Head of caudate nucleus (tissue), 42 donors: ENCODE measurements at regions not wholly inside any gene's neighbourhood (a gene's known extent, or its start where the extent isn't known, plus 50 kb on each side); places are given as distances from the start of the nearest gene placed in this dataset.

ENCODE experiments used
- DNase-seq, 42 donors: peaks; one replicate each; pipeline versions ENCODE4 v3.0.0 to v3.0.0-alpha.2; 2020 to 2021; ENCODE audit warnings: mixed read lengths in 7 of 42
- intact Hi-C: fragments of 100-400 bp; cut with DNase I; formaldehyde crosslinking; loops from one replicate; pipeline ENCODE4 v1.15.0; 2022

- no peak for DNase-seq
- intact Hi-C loops, result no loop called here
Measured at GRCh38 chr2:216572582-216573578, 60.3 kb upstream of the IGFBP2 start.

- intact Hi-C loops, result no loop called here
- DNase-seq, result no peak
Measured at GRCh38 chr2:216574046-216574445, 59.2 kb upstream of the IGFBP2 start.

- intact Hi-C loops, result no loop called here
- DNase-seq, result no peak
Measured at GRCh38 chr2:216574586-216574985, 58.6 kb upstream of the IGFBP2 start.

- intact Hi-C loops, result no loop called here
- DNase-seq, result no peak
Measured at GRCh38 chr2:216575465-216575864, 57.8 kb upstream of the IGFBP2 start.

- intact Hi-C loops, result no loop called here
- DNase-seq, result no peak
Measured at GRCh38 chr2:216576616-216577015, 56.6 kb upstream of the IGFBP2 start.

- DNase-seq, result no peak
- intact Hi-C loops, result no loop called here
Measured at GRCh38 chr2:216578325-216578724, 54.9 kb upstream of the IGFBP2 start.

DNA sequence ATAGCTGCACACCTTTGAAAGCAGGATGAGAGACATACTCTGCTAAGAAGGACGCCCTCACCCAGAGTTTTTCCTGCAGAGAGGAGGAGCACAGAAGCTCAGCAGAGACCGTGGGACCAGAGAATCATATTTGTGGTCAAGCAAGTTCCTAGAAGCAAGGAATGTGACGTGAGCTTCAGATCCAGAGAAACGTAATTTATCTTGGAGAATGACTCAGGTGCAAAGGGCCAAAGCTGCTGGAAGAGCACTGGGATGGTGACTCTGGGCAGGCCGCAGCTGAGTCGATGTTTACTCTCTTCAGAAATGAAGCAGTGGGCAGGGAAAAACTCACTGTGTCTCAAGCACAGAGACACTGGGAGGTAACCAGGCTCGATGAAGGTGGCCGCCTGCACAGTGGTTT lies 50.1 kb upstream of the IGFBP2 start:
- intact Hi-C loops, result no loop called here
- no peak for DNase-seq
